ENCODE measurements at regions not wholly inside any gene's neighbourhood (a gene's known extent, or its start where the extent isn't known, plus 50 kb on each side); places are given as distances from the start of the nearest gene placed in this dataset.

DNA sequence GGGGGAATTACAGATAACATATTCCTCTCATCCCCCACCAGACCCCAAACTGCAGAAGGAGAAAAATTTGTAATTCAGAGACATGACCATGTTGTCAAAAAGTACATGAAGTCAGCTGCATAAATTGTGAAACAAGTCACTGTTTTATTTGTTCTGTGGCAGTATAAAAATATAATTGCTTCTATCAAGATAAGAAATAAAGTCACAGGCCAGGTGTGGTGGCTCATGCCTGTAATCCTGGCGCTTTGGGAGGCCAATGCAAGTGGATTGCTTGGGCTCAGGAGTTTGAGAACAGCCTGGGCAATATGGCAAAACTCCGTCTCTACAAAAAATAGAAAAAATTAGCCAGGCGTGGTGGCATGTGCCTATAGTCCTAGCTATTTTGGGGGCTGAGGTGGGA, 87.7 kb upstream of the DPH6 start:
- Histone ChIP-seq H3K27ac (ENCODE audit: control insufficient read depth, insufficient read depth) (no peak overlapping the region), H3K27me3 (replicated peaks in 1 of 2; ENCODE audit: control insufficient read depth in 2 of 2, insufficient read depth in 2 of 2, low read length in 1 of 2) (no peaks in the 10 kb centered on the region), H3K4me1 (ENCODE audit: control insufficient read depth, insufficient read depth, low read length) (no peaks in the 10 kb centered on the region), H2AFZ (ENCODE audit: control insufficient read depth, low read depth, low read length) (no peak overlapping the region), H3K36me3 (ENCODE audit: control insufficient read depth in 2 of 2, insufficient read depth in 2 of 2, low read length in 1 of 2) (no peaks in the 10 kb centered on the region), H3K9ac (ENCODE audit: control insufficient read depth, insufficient read depth, low read length) (no peak overlapping the region), H3K4me3 (no peak overlapping the region), H3K4me2 (ENCODE audit: control insufficient read depth, insufficient read depth) (no peak overlapping the region), H3K79me2 (ENCODE audit: control insufficient read depth, insufficient read depth, low read length) (no peaks in the 10 kb centered on the region), H3K9me3 (replicated peaks; ENCODE audit: control insufficient read depth, insufficient read depth, low read length) (no peaks in the 10 kb centered on the region), H4K20me1 (ENCODE audit: control insufficient read depth, insufficient read depth) (no peaks in the 10 kb centered on the region)
- POLR2A ChIA-PET: no interaction called here
- no peak for TF ChIP-seq CHD4 (IDR thresholded peaks at IDR 0.05)
- TF ChIP-seq, protein P1, sequence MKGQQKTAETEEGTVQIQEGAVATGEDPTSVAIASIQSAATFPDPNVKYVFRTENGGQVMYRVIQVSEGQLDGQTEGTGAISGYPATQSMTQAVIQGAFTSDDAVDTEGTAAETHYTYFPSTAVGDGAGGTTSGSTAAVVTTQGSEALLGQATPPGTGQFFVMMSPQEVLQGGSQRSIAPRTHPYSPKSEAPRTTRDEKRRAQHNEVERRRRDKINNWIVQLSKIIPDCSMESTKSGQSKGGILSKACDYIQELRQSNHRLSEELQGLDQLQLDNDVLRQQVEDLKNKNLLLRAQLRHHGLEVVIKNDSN (IDR thresholded peaks at IDR 0.05; ENCODE audit: borderline replicate concordance, extremely low read length, insufficient read depth, low read depth, low read length): no peak
- TF ChIP-seq, protein P2, sequence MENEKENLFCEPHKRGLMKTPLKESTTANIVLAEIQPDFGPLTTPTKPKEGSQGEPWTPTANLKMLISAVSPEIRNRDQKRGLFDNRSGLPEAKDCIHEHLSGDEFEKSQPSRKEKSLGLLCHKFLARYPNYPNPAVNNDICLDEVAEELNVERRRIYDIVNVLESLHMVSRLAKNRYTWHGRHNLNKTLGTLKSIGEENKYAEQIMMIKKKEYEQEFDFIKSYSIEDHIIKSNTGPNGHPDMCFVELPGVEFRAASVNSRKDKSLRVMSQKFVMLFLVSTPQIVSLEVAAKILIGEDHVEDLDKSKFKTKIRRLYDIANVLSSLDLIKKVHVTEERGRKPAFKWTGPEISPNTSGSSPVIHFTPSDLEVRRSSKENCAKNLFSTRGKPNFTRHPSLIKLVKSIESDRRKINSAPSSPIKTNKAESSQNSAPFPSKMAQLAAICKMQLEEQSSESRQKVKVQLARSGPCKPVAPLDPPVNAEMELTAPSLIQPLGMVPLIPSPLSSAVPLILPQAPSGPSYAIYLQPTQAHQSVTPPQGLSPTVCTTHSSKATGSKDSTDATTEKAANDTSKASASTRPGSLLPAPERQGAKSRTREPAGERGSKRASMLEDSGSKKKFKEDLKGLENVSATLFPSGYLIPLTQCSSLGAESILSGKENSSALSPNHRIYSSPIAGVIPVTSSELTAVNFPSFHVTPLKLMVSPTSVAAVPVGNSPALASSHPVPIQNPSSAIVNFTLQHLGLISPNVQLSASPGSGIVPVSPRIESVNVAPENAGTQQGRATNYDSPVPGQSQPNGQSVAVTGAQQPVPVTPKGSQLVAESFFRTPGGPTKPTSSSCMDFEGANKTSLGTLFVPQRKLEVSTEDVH (IDR thresholded peaks at IDR 0.05; ENCODE audit: low read depth, partially characterized antibody): no peak
- TF ChIP-seq RCOR1 (conservative IDR thresholded peaks at IDR 0.05; ENCODE audit: low read depth, low read length): no peak
- no peak for TF ChIP-seq NR2C2 (IDR thresholded peaks at IDR 0.05; ENCODE audit: borderline replicate concordance, control insufficient read depth, insufficient read length, low read depth)
- FAIRE-seq: no peak
- in situ Hi-C loops (cut with MboI) (no loop called here), intact Hi-C loops (cut with micrococcal nuclease; ENCODE audit: unreplicated experiment) (no loop called here)
- DNase-seq (ENCODE audit: low read depth, low spot score): no peak
- RAD21 ChIA-PET (ENCODE audit: unreplicated experiment): interaction anchor here (0.8 kb wide), 1 partner anchor 92 kb away, joined by 3 read pairs; no protein-coding TSS in a partner anchor
- SMC1A ChIA-PET (ENCODE audit: uncharacterized antibody, unreplicated experiment): no interaction called here
- no TSS peak for BruUV-seq (replicated peaks)
- no peak for ATAC-seq
- WGBS (ENCODE audit: insufficient coverage, insufficient replicate concordance, low lambda C conversion rate, missing lambda C conversion rate): 42% methylated on average over 3 of the region's 3 CpGs
- CTCF ChIA-PET: no interaction called here

All from GM12878 (cell line).